HCT116 (cell line): ENCODE measurements at regions not wholly inside any gene's neighbourhood (a gene's known extent, or its start where the extent isn't known, plus 50 kb on each side); places are given as distances from the start of the nearest gene placed in this dataset.

ENCODE experiments used
- CTCF ChIP-seq, 3 experiments: fragments of 200-600 bp in 1 of 3; sonication (generic) in 1 of 3; IDR thresholded peaks in 2 of 3; conservative IDR thresholded peaks in 1 of 3; 2 replicates each; pipeline ENCODE4 v1.5.1; 2012 to 2017; ENCODE audit warnings: low read depth in 2 of 3, low read length in 2 of 3, antibody characterized with exemption in 1 of 3, borderline replicate concordance in 1 of 3, control low read depth in 1 of 3, mild to moderate bottlenecking in 1 of 3, mixed read lengths in 1 of 3, mixed run types in 1 of 3, moderate library complexity in 1 of 3; ENCODE audit not compliant: insufficient read depth in 1 of 3
- EGR1 ChIP-seq: IDR thresholded peaks from 2 replicates; pipeline ENCODE4 v1.6.1; 2012; ENCODE audit warnings: low read depth
- POLR2AphosphoS5 ChIP-seq: IDR thresholded peaks from 2 replicates; pipeline ENCODE4 v1.6.1; 2011; ENCODE audit warnings: mild to moderate bottlenecking, low read depth, low read length, moderate library complexity
- SRF ChIP-seq: IDR thresholded peaks from 2 replicates; pipeline ENCODE4 v1.6.1; 2012; ENCODE audit warnings: low read depth
- TCF7L2 ChIP-seq: IDR thresholded peaks from 2 replicates; pipeline ENCODE4 v1.7.0; 2011; ENCODE audit warnings: borderline replicate concordance, inconsistent platforms; ENCODE audit not compliant: insufficient read depth, insufficient read length; ENCODE audit errors: extremely low read depth

- TF ChIP-seq CTCF (IDR thresholded peaks at IDR 0.05 in 2 of 3, conservative IDR thresholded peaks at IDR 0.05 in 1 of 3; ENCODE audit: borderline replicate concordance in 1 of 3, insufficient read depth in 1 of 3, low read depth in 2 of 3, low read length in 2 of 3) = no peak
- no peak for TF ChIP-seq TCF7L2
- no peak for TF ChIP-seq POLR2AphosphoS5
- TF ChIP-seq EGR1 = no peak
- no peak for TF ChIP-seq SRF
These were observed 127.1 kb downstream of the TRIM29 start for GRCh38 chr11:120010775-120011174.
